ENCODE measurements at regions not wholly inside any gene's neighbourhood (a gene's known extent, or its start where the extent isn't known, plus 50 kb on each side); places are given as distances from the start of the nearest gene placed in this dataset.

- Histone ChIP-seq H4K8ac (ENCODE audit: extremely low read depth, insufficient read depth, low read length) (no peak overlapping the region), H4K5ac (ENCODE audit: insufficient read length, low read depth, low read length) (no peak overlapping the region), H3K4me3 (ENCODE audit: extremely low read depth in 1 of 4, insufficient read depth in 2 of 4, low read depth in 3 of 4, low read length in 4 of 4) (no peak overlapping the region), H3K14ac (ENCODE audit: insufficient read length) (no peak overlapping the region), H3K56ac (replicated peaks; ENCODE audit: insufficient read length, low read depth, low read length) (no peak overlapping the region), H2AK5ac (ENCODE audit: low read depth, low read length) (no peak overlapping the region), H3K23ac (ENCODE audit: insufficient read length) (no peak overlapping the region), H2BK5ac (ENCODE audit: low read depth, low read length) (no peak overlapping the region), H2AFZ (ENCODE audit: low read length) (no peak overlapping the region), H3K4me2 (ENCODE audit: insufficient read depth in 1 of 2, low read depth in 2 of 2, low read length in 2 of 2) (no peak overlapping the region), H3K27ac (ENCODE audit: low read depth, low read length) (no peak overlapping the region), H3K79me1 (ENCODE audit: low read depth, low read length) (no peaks in the 10 kb centered on the region), H2BK120ac (replicated peaks; ENCODE audit: low read depth, low read length) (no peak overlapping the region), H3K18ac (ENCODE audit: extremely low read depth, low read length) (no peak overlapping the region), H4K20me1 (replicated peaks in 1 of 2; ENCODE audit: control insufficient read depth in 1 of 2, insufficient read depth in 2 of 2, low read length in 2 of 2) (no peaks in the 10 kb centered on the region), H2BK20ac (ENCODE audit: low read length) (no peak overlapping the region), H3K4ac (replicated peaks; ENCODE audit: insufficient read length, low read depth, low read length) (no peak overlapping the region), H3K9ac (replicated peaks in 1 of 4; ENCODE audit: extremely low read depth in 1 of 4, low read depth in 3 of 4, low read length in 3 of 4) (no peak overlapping the region), H3K27me3 (replicated peaks in 1 of 4; ENCODE audit: control insufficient read depth in 3 of 4, extremely low read depth in 1 of 4, insufficient read depth in 3 of 4, low read length in 3 of 4) (no peaks in the 10 kb centered on the region), H3K4me1 (replicated peaks in 1 of 4; ENCODE audit: control insufficient read depth in 3 of 4, insufficient read depth in 4 of 4, low read length in 3 of 4) (no peaks in the 10 kb centered on the region), H2BK12ac (ENCODE audit: low read depth, low read length) (no peak overlapping the region), H4K91ac (replicated peaks; ENCODE audit: insufficient read length, low read length) (no peak overlapping the region), H3K36me3 (ENCODE audit: control insufficient read depth in 2 of 4, insufficient read depth in 4 of 4, low read length in 3 of 4) (no peaks in the 10 kb centered on the region), H3K23me2 (ENCODE audit: low read depth, low read length) (no peaks in the 10 kb centered on the region), H3K79me2 (ENCODE audit: control insufficient read depth in 1 of 2, insufficient read depth in 2 of 2, low read length in 2 of 2) (no peaks in the 10 kb centered on the region), H3K9me3 (ENCODE audit: insufficient read depth in 2 of 2, low read depth in 1 of 2, low read length in 1 of 2) (no peaks in the 10 kb centered on the region), H2BK15ac (ENCODE audit: low read length) (no peak overlapping the region)
- FAIRE-seq (no peak), DNase-seq (ENCODE audit: low read depth in 1 of 2, low spot score in 2 of 2) (no peak)
- ChIA-PET POLR2A (ENCODE audit: partially characterized antibody) (no interaction called here), CTCF (ENCODE audit: partially characterized antibody) (interaction anchor here (0.6 to 9.4 kb wide), 7 partner anchors 6 to 125 kb away, joined by 3 to 141 read pairs (median 6); no protein-coding TSS in a partner anchor)
- TF ChIP-seq GABPA (IDR thresholded peaks at IDR 0.05; ENCODE audit: borderline replicate concordance, insufficient read depth, low read length) (no peak), EGR1 (IDR thresholded peaks at IDR 0.05; ENCODE audit: borderline replicate concordance, low read depth, low read length) (no peak), SRF (IDR thresholded peaks at IDR 0.05; ENCODE audit: low read depth, low read length) (no peak), KDM5A (IDR thresholded peaks at IDR 0.05; ENCODE audit: low read length) (no peak), POU5F1 (IDR thresholded peaks at IDR 0.05; ENCODE audit: low read depth, low read length) (no peak), ATF2 (IDR thresholded peaks at IDR 0.05; ENCODE audit: low read length) (no peak), CHD2 (IDR thresholded peaks at IDR 0.05; ENCODE audit: low read length) (no peak), BRCA1 (IDR thresholded peaks at IDR 0.05; ENCODE audit: low read depth, low read length) (no peak)
Measured at GRCh38 chr14:21995332-21995731, 321.7 kb upstream of the OR4E1 start.
